GM12878 (cell line): ENCODE measurements at regions not wholly inside any gene's neighbourhood (a gene's known extent, or its start where the extent isn't known, plus 50 kb on each side); places are given as distances from the start of the nearest gene placed in this dataset.

ENCODE experiments used
- ASH2L ChIP-seq: fragments of 300-600, 200-600 bp; sonication (generic); IDR thresholded peaks from 2 replicates; pipeline ENCODE4 v1.6.1; 2017; ENCODE audit warnings: low read depth, mild to moderate bottlenecking, borderline replicate concordance
- MYC ChIP-seq: IDR thresholded peaks from 2 replicates; pipeline ENCODE4 v1.6.1; 2011; ENCODE audit warnings: mild to moderate bottlenecking, low read length, moderate library complexity, inconsistent platforms; ENCODE audit not compliant: insufficient read depth, insufficient replicate concordance, insufficient read length, severe bottlenecking
- POLR2A ChIP-seq: IDR thresholded peaks from 2 replicates; pipeline ENCODE4 v1.6.1; 2011; ENCODE audit warnings: low read depth, mild to moderate bottlenecking, low read length

DNA sequence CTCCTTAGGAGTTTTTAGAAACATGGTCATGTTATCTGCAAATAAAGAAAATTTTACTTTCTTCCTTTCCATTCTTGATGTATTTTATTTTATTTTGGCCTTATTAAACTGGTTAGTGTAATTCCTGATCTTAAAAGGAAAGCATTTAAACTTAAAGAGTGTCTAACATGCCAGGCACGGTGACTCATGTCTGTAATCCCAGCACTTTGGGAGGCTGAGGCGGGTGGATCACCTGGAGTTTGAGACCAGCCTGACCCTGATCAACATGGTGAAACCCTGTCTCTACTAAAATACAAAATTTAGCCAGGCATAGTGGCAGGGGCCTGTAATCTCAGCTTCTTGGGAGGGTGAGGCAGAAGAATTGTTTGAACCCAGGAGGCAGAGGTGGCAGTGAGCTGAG, 281.3 kb downstream of the PTTG2 start:
- TF ChIP-seq MYC: no peak
- no peak for TF ChIP-seq ASH2L
- TF ChIP-seq POLR2A: no peak
